HUDEP-2 (cell line): ENCODE measurements at regions not wholly inside any gene's neighbourhood (a gene's known extent, or its start where the extent isn't known, plus 50 kb on each side); places are given as distances from the start of the nearest gene placed in this dataset.

Source experiments
- DNase-seq, 76 experiments: peaks; one replicate each; lab custom pipeline; 2025; ENCODE audit not compliant: unreplicated experiment in 76 of 76; lab: John Stamatoyannopoulos, UW

- no peak for DNase-seq
Measured at GRCh38 chr11:38330578-38330977, 1732.5 kb upstream of the RAG2 start.

GRCh38 chr11:38323961-38324761, 1726.1 kb upstream of the RAG2 start:
- peak in 2 of 76 experiments; percentile 1 for DNase-seq

GRCh38 chr11:38315151-38315550, 1717.1 kb upstream of the RAG2 start:
- DNase-seq: no peak

GRCh38 chr11:38307455-38307854, 1709.4 kb upstream of the RAG2 start:
- no peak for DNase-seq

- DNase-seq: no peak
Measured at GRCh38 chr11:38305682-38306081, 1707.6 kb upstream of the RAG2 start.

GRCh38 chr11:38304926-38305325, 1706.9 kb upstream of the RAG2 start:
- no peak for DNase-seq

- no peak for DNase-seq
Measured at GRCh38 chr11:38302564-38302963, 1704.5 kb upstream of the RAG2 start.

GRCh38 chr11:38300570-38300969, 1702.5 kb upstream of the RAG2 start:
- DNase-seq: no peak

- no peak for DNase-seq
Measured at GRCh38 chr11:38296211-38296776, 1698.3 kb upstream of the RAG2 start.

GRCh38 chr11:38282718-38283117, 1684.7 kb upstream of the RAG2 start:
- no peak for DNase-seq

- DNase-seq: no peak
Measured at GRCh38 chr11:38278457-38279141, 1680.6 kb upstream of the RAG2 start.

GRCh38 chr11:38274031-38274430, 1676.0 kb upstream of the RAG2 start:
- DNase-seq: no peak

- DNase-seq: no peak
Measured at GRCh38 chr11:38272376-38272775, 1674.3 kb upstream of the RAG2 start.

GRCh38 chr11:38266691-38267090, 1668.7 kb upstream of the RAG2 start:
- no peak for DNase-seq

- DNase-seq: no peak
Measured at GRCh38 chr11:38256436-38256835, 1658.4 kb upstream of the RAG2 start.

GRCh38 chr11:38254913-38255312, 1656.9 kb upstream of the RAG2 start:
- DNase-seq: no peak

GRCh38 chr11:38252620-38253019, 1654.6 kb upstream of the RAG2 start:
- no peak for DNase-seq

GRCh38 chr11:38246451-38246850, 1648.4 kb upstream of the RAG2 start:
- no peak for DNase-seq

GRCh38 chr11:38226684-38227083, 1628.6 kb upstream of the RAG2 start:
- DNase-seq: no peak

- DNase-seq: no peak
Measured at GRCh38 chr11:38221295-38221694, 1623.3 kb upstream of the RAG2 start.

- DNase-seq: no peak
Measured at GRCh38 chr11:38219636-38220035, 1621.6 kb upstream of the RAG2 start.

- no peak for DNase-seq
Measured at GRCh38 chr11:38208951-38209350, 1610.9 kb upstream of the RAG2 start.
